Astrocyte (in vitro differentiated cells and primary cell): ENCODE measurements at regions not wholly inside any gene's neighbourhood (a gene's known extent, or its start where the extent isn't known, plus 50 kb on each side); places are given as distances from the start of the nearest gene placed in this dataset.

Source experiments
- EZH2 ChIP-seq: IDR thresholded peaks from 2 replicates; pipeline ENCODE4 v1.6.1; 2012; ENCODE audit warnings: mild to moderate bottlenecking, low read length, inconsistent platforms; ENCODE audit not compliant: insufficient read depth
- TF ChIP-seq, protein P1 (sequence below): IDR thresholded peaks from 2 replicates; pipeline ENCODE4 v1.5.1; 2011; ENCODE audit warnings: low read depth, mild to moderate bottlenecking, inconsistent platforms, low read length, moderate library complexity; ENCODE audit not compliant: insufficient read depth

DNA sequence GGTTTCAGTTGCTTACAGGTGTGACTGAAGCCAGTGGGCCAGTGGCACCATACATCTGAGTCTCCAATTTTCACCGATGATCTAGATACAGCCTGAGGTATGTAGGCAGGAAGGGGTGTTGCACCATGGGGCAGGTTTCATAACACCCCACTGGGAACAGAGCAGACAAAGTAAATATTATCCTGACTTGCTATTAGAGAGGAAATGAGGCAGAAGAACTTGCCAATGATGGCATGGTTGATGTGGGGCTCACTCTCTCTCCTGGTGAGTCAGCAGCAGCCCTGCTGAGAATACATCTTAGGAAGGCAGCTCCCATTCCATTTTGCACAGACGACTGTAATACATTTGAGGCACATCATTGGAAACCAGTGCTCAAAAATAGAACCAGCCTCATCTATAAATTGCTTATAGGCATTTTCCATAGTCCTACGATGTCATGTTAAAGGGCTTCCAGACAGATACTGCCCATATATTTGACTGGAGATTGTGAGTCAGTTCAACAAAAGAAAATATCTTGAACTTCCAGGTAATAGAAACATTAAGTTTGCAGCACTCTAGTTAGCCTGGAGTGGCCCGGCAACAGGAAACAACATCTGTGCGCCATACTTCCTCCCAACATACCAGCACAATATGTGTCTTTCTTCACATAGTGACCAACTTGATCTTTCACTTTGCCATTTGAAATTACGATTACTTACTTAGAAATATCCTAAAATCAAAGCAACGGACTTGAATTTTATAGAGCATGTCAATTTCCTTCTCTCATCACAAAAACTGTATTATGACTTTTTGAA, 175.5 kb downstream of the NECTIN3 start:
- TF ChIP-seq, protein P1, sequence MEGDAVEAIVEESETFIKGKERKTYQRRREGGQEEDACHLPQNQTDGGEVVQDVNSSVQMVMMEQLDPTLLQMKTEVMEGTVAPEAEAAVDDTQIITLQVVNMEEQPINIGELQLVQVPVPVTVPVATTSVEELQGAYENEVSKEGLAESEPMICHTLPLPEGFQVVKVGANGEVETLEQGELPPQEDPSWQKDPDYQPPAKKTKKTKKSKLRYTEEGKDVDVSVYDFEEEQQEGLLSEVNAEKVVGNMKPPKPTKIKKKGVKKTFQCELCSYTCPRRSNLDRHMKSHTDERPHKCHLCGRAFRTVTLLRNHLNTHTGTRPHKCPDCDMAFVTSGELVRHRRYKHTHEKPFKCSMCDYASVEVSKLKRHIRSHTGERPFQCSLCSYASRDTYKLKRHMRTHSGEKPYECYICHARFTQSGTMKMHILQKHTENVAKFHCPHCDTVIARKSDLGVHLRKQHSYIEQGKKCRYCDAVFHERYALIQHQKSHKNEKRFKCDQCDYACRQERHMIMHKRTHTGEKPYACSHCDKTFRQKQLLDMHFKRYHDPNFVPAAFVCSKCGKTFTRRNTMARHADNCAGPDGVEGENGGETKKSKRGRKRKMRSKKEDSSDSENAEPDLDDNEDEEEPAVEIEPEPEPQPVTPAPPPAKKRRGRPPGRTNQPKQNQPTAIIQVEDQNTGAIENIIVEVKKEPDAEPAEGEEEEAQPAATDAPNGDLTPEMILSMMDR, result no peak
- no peak for TF ChIP-seq EZH2
